GM23338 (cell line): ENCODE measurements at regions not wholly inside any gene's neighbourhood (a gene's known extent, or its start where the extent isn't known, plus 50 kb on each side); places are given as distances from the start of the nearest gene placed in this dataset.

Experiments
- ATAC-seq: fragments of 200-7000 bp; cut with Tn5 transposase; 3 replicates; pipeline ENCODE4 v1.9.1; 2020
- DNase-seq: peaks from one replicate; pipeline ENCODE4 v3.0.0-alpha.2; 2015; ENCODE audit warnings: low spot score
- H2AFZ ChIP-seq: fragments of 200-600 bp; sonication (generic); 2 replicates; pipeline ENCODE4 v1.8.0; 2016; ENCODE audit warnings: antibody characterized with exemption, mild to moderate bottlenecking, moderate library complexity
- H3F3A ChIP-seq: fragments of 200-600 bp; sonication (generic); replicated peaks from 2 replicates; pipeline ENCODE4 v1.8.0; 2017; ENCODE audit warnings: antibody characterized with exemption, mixed run types, low read depth
- H3K27ac ChIP-seq: fragments of 200-600 bp; sonication (generic); 2 replicates; pipeline ENCODE4 v1.6.1; 2016; ENCODE audit warnings: low read depth
- H3K27me3 ChIP-seq: fragments of 200-600 bp; sonication (generic); 2 replicates; pipeline ENCODE4 v1.8.0; 2016; ENCODE audit warnings: mild to moderate bottlenecking, mixed run types, moderate library complexity; ENCODE audit not compliant: insufficient read depth
- H3K36me3 ChIP-seq: fragments of 200-600 bp; sonication (generic); 2 replicates; pipeline ENCODE4 v1.8.0; 2016; ENCODE audit warnings: mild to moderate bottlenecking; ENCODE audit not compliant: insufficient read depth
- H3K4me1 ChIP-seq: fragments of 200-600 bp; sonication (generic); 2 replicates; pipeline ENCODE4 v1.8.0; 2016; ENCODE audit warnings: mild to moderate bottlenecking, moderate library complexity; ENCODE audit not compliant: insufficient read depth
- H3K4me2 ChIP-seq: fragments of 200-600 bp; sonication (generic); 2 replicates; pipeline ENCODE4 v1.7.1; 2017; ENCODE audit warnings: mixed run types
- H3K4me3 ChIP-seq: fragments of 200-600 bp; sonication (generic); 2 replicates; pipeline ENCODE4 v1.6.1; 2016; ENCODE audit warnings: mixed run types
- H3K79me2 ChIP-seq: fragments of 200-600 bp; sonication (generic); replicated peaks from 2 replicates; pipeline ENCODE4 v1.8.0; 2017; ENCODE audit warnings: mild to moderate bottlenecking; ENCODE audit not compliant: insufficient read depth
- H3K9me2 ChIP-seq: fragments of 200-600 bp; sonication (generic); 2 replicates; pipeline ENCODE4 v1.8.0; 2017; ENCODE audit not compliant: insufficient read depth
- H4K20me1 ChIP-seq: fragments of 200-600 bp; sonication (generic); replicated peaks from 2 replicates; pipeline ENCODE4 v1.8.0; 2017; ENCODE audit warnings: mild to moderate bottlenecking; ENCODE audit not compliant: insufficient read depth
- H3K27ac Mint-ChIP-seq: 2 replicates; pipeline ENCODE4 v1.8.0; 2020; ENCODE audit warnings: inconsistent platforms, mild to moderate bottlenecking, moderate library complexity, mixed read lengths
- H3K27me3 Mint-ChIP-seq: 3 replicates; pipeline ENCODE4 v1.8.0; 2022; ENCODE audit warnings: low read depth, mild to moderate bottlenecking, moderate library complexity, mixed read lengths, inconsistent platforms; ENCODE audit not compliant: insufficient read depth, poor library complexity
- H3K36me3 Mint-ChIP-seq: 3 replicates; pipeline ENCODE4 v1.8.0; 2021; ENCODE audit warnings: low read depth, mild to moderate bottlenecking, inconsistent platforms, moderate library complexity, mixed read lengths
- H3K4me1 Mint-ChIP-seq: 3 replicates; pipeline ENCODE4 v1.8.0; 2020; ENCODE audit warnings: mild to moderate bottlenecking, inconsistent platforms, mixed read lengths
- H3K4me3 Mint-ChIP-seq: 3 replicates; pipeline ENCODE4 v1.8.0; 2021; ENCODE audit warnings: moderate library complexity, mild to moderate bottlenecking, inconsistent platforms, mixed read lengths
- H3K9me3 Mint-ChIP-seq: 3 replicates; pipeline ENCODE4 v1.8.0; 2020; ENCODE audit warnings: moderate library complexity, mild to moderate bottlenecking, inconsistent platforms, mixed read lengths
- CTCF ChIP-seq, 2 experiments: fragments of 200-600 bp in 1 of 2; sonication (generic) in 1 of 2; conservative IDR thresholded peaks; 2 replicates each; pipeline versions ENCODE4 v1.5.1 to v1.6.1; 2016 to 2017; ENCODE audit warnings: antibody characterized with exemption in 2 of 2, low read depth in 2 of 2, mild to moderate bottlenecking in 2 of 2, moderate library complexity in 1 of 2
- ETS1 ChIP-seq: IDR thresholded peaks from 2 replicates; pipeline ENCODE4 v1.6.1; 2016; ENCODE audit warnings: antibody characterized with exemption
- EZH2phosphoT487 ChIP-seq: fragments of 200-600 bp; sonication (generic); IDR thresholded peaks from one replicate; pipeline ENCODE4 v1.8.1; 2018; ENCODE audit warnings: antibody characterized with exemption; ENCODE audit not compliant: unreplicated experiment
- NANOG ChIP-seq: IDR thresholded peaks from 2 replicates; pipeline ENCODE4 v1.6.1; 2016; ENCODE audit warnings: antibody characterized with exemption, borderline replicate concordance
- STAT1 ChIP-seq: IDR thresholded peaks from one replicate; pipeline ENCODE4 v1.6.1; 2016; ENCODE audit warnings: antibody characterized with exemption; ENCODE audit not compliant: unreplicated experiment
- ZNF331 ChIP-seq: fragments of 250-450 bp; sonication (Bioruptor Pico); IDR thresholded peaks from 2 replicates; pipeline ENCODE4 v1.5.0; 2020; ENCODE audit warnings: low read depth, mild to moderate bottlenecking, moderate library complexity
- TF ChIP-seq, protein P1 (sequence below): IDR thresholded peaks from one replicate; pipeline ENCODE4 v1.6.1; 2018; ENCODE audit warnings: antibody characterized with exemption; ENCODE audit not compliant: unreplicated experiment

DNA sequence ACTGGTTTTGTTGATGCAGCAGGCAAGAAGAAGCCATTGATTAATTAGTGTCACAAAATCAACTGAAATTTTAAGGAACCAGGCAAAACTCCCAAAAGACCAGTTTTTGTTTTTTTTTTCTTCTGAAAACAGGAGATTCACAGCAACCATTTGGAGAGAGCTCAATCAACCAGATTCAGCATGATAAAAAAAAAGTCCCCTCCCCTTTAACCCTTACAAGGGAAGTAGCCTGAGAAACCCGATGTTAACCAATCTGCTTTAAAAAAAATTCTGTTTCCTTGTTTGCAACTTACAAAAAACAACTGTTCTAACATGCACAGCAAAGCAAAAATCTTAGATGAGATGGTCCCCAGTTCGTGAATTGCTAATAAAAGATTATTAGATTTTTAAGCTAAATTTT, 59.7 kb downstream of the HMHB1 start:
- Mint-ChIP-seq H3K36me3 (no peaks in the 10 kb centered on the region), H3K27ac (peak overlapping the region; percentile 91), H3K4me3 (no peak overlapping the region), H3K27me3 (peaks cover 6% of the 10 kb centered on the region), H3K4me1 (peaks cover 26% of the 10 kb centered on the region), H3K9me3 (no peaks in the 10 kb centered on the region)
- ATAC-seq (peak; percentile 56), DNase-seq (peak; percentile 65)
- H2AFZ ChIP-seq: peak overlapping the region; percentile 66
- H3K27me3 ChIP-seq: no peaks in the 10 kb centered on the region
- no peaks in the 10 kb centered on the region for H4K20me1 ChIP-seq
- peaks cover 6% of the 10 kb centered on the region for H3K9me2 ChIP-seq
- no peak overlapping the region for H3K4me3 ChIP-seq
- H3K79me2 ChIP-seq: no peaks in the 10 kb centered on the region
- no peaks in the 10 kb centered on the region for H3F3A ChIP-seq
- no peaks in the 10 kb centered on the region for H3K36me3 ChIP-seq
- TF ChIP-seq ZNF331: no peak
- TF ChIP-seq EZH2phosphoT487: no peak
- TF ChIP-seq NANOG: no peak
- TF ChIP-seq, protein P1, sequence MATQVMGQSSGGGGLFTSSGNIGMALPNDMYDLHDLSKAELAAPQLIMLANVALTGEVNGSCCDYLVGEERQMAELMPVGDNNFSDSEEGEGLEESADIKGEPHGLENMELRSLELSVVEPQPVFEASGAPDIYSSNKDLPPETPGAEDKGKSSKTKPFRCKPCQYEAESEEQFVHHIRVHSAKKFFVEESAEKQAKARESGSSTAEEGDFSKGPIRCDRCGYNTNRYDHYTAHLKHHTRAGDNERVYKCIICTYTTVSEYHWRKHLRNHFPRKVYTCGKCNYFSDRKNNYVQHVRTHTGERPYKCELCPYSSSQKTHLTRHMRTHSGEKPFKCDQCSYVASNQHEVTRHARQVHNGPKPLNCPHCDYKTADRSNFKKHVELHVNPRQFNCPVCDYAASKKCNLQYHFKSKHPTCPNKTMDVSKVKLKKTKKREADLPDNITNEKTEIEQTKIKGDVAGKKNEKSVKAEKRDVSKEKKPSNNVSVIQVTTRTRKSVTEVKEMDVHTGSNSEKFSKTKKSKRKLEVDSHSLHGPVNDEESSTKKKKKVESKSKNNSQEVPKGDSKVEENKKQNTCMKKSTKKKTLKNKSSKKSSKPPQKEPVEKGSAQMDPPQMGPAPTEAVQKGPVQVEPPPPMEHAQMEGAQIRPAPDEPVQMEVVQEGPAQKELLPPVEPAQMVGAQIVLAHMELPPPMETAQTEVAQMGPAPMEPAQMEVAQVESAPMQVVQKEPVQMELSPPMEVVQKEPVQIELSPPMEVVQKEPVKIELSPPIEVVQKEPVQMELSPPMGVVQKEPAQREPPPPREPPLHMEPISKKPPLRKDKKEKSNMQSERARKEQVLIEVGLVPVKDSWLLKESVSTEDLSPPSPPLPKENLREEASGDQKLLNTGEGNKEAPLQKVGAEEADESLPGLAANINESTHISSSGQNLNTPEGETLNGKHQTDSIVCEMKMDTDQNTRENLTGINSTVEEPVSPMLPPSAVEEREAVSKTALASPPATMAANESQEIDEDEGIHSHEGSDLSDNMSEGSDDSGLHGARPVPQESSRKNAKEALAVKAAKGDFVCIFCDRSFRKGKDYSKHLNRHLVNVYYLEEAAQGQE: no peak
- H3K4me1 ChIP-seq: peaks cover 21% of the 10 kb centered on the region; the same call in 1 of the 2 replicates
- peak overlapping the region; percentile 46; the same call in 1 of the 2 replicates for H3K27ac ChIP-seq
- H3K4me2 ChIP-seq: peak overlapping the region; percentile 39; the same call in 1 of the 2 replicates

DNA sequence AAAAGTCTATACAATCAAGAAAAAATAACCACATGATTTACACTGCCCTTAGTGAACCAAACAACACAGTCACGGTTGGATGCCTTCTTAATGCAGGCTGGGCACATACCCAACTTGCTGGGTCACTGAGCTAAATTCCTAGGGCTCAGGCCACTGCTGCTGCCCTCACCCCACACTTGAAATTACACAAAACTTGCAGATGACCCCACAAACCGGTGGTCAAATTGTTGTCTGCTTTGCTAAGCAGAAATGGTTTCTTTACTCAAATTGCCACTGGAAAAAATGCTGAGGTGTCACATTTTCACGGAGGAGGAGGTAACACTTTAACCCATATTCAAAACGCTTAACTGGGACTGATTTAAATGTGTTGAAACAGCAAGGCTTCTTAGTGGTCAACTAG, 62.4 kb downstream of the HMHB1 start:
- no peaks in the 10 kb centered on the region for H3F3A ChIP-seq
- H3K9me2 ChIP-seq: peaks cover 10% of the 10 kb centered on the region
- TF ChIP-seq CTCF (conservative IDR thresholded peaks at IDR 0.05; ENCODE audit: low read depth in 2 of 2): no peak
- TF ChIP-seq ZNF331: no peak
- no peak for TF ChIP-seq EZH2phosphoT487
- no peak for TF ChIP-seq ETS1
- no peak for TF ChIP-seq STAT1
- TF ChIP-seq, protein P1: no peak
- H3K27me3 ChIP-seq: no peaks in the 10 kb centered on the region
- H3K9me3 Mint-ChIP-seq: no peaks in the 10 kb centered on the region
- H3K4me1 Mint-ChIP-seq: peaks cover 26% of the 10 kb centered on the region
- no peaks in the 10 kb centered on the region for H3K79me2 ChIP-seq
- DNase-seq: no peak
- H3K4me2 ChIP-seq: no peak overlapping the region
- H3K4me1 ChIP-seq: peaks cover 25% of the 10 kb centered on the region; the same call in 1 of the 2 replicates
- no peaks in the 10 kb centered on the region for H3K36me3 ChIP-seq
- no peak overlapping the region for H3K27ac ChIP-seq
- H3K27me3 Mint-ChIP-seq: peaks cover 6% of the 10 kb centered on the region
- no peak overlapping the region for H3K4me3 Mint-ChIP-seq
- no peaks in the 10 kb centered on the region for H4K20me1 ChIP-seq
- ATAC-seq: no peak
- H3K36me3 Mint-ChIP-seq: no peaks in the 10 kb centered on the region
- no peak overlapping the region for H2AFZ ChIP-seq
- no peak overlapping the region for H3K27ac Mint-ChIP-seq
- no peak overlapping the region for H3K4me3 ChIP-seq
